T-helper 22 cell (primary cell): ENCODE measurements at regions not wholly inside any gene's neighbourhood (a gene's known extent, or its start where the extent isn't known, plus 50 kb on each side); places are given as distances from the start of the nearest gene placed in this dataset.

ENCODE experiments used
- DNase-seq: peaks from one replicate; pipeline ENCODE4 v3.0.0-alpha.2; 2020; ENCODE audit warnings: low read depth

DNA sequence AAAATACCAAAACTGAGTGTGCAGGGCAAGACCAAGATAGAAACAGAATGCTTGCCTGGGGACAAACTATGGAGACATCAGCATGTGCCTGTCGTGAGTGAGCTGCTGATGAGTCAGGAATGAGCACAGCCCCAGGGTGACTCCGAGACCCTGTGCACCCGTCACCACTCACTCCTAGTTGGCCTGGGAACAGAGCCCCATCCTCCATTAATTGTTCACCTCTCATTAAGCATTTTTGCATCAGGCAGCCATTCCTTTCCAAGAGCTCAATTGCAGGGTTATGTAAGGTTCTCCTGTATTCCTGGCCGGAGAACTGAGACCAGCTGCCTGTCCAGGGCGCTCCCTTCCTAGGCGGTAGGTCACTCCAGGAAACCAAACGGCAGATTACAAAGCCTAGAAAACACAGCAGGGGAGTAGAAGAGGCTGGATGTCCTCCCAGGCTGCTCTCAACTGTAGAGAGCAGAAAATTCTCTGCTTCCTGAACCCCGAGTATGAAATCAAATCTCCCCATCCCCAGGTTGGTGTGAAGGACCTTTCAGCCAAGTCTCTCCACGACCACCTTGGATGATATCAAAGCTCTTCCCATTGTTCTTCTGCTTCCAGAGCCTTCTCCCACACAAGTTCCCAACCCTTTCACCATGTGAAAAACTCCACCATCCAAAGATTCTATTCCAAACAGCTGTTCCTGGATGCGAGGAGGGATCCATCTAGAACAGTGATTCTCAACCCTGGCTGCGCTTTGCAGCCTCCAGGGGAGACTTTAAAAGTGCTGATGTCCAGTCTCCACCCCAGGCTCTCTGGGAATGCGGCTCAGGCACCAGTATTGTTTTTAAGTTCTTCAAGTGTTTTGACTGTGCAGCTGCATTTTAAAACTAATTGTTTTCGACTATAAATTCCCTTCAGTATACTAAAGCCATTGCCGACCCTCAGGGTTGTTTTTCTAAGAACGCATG, 532.6 kb upstream of the JARID2 start:
- DNase-seq = no peak

DNA sequence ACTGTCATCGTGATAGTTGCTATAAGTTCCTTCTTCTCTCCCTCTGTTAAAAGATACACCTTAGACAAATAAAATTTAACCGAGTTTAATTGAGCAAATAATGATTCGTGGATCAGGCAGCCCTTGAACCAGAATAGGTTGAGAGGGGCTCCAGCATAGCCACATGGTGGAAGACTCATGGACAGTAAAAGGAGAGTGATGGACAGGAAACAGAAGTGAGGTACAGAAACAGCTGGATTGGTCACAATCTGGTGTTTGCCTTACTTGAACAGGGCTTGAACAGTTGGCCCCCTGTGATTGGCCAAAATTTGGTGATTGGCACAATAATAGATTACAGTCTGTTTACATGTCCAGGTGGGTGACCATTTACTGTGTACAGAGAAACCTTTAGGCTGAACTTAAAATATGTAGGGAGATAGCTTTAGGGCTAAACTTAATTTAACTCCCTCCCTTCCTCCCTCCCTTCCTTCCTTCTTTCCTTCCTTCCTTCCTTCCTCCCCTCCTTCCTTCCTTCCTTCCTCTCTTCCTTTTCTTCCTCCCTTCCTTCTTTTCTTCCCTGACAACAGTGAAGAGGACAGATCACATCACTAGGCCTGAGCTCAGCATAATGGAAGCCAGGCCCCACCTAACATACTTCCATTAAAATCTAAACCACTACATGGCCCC, 531.8 kb upstream of the JARID2 start:
- DNase-seq = no peak

DNA sequence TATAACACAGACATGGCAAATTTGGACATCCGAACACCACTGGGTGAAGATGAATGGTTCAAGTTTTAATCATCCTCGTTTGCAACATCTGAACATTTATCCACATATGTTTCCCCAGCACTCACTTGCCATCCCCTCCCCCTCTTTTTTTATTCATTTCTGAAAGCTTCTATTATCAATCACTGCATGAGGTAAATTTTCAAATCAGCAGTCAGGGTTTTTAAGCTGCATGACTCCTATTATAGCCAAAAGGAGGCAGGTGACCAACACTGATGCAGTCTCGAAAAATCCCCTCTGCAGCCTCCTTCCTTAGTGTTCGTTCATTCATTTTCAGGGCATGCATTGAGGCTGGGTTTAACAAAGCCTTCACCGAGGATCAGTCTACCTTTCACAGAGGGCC, 530.8 kb upstream of the JARID2 start:
- no peak for DNase-seq

DNA sequence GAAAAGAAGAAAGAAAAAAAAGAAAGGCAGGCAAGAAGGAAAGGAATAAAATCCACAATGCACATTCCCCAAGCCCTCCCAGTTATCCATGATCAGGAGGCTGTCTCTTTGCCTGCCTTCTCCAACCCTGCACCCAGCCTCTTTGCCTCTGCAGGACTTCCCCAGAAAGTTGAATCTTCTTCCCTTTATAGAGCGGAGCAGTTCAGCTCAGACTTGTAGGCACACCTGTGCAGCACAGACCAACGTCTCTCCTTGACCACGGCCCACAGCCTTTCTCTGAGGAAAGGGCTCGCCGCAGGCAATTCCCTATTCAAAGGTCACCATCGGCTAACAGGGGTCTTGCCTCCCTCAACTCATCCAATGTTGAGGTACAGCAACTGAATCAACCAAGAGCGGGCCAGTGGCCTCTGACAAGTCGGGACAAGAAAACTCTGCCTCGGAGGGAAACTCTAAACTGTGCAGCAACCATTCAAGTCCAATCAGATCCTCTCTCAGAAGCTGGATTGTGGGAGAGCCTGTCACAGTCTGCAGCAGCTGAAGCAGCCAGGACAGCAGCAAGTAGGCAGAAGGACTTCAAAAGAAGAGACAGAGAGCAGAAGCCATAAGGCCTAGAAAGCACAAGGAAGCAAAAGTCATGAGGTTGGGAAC, 529.2 kb upstream of the JARID2 start:
- DNase-seq = no peak

DNA sequence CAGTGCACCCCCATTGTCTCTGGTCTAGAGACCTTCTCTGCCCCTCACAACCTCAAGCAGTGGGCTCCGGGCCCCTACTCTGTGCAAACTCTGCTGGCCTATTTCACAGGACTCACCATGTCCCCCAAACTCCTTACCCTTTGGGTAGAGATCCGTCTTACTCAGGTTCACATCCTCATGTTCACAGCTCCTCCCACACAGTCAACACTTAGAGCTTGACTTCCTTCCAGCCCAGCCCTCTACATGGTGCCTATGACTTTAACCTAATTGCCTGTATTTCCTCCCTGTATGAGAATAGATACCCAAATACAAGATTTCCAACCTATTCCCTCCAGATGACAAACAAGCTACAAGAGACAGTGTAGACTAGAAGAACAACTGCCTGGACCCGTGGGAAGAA, 528.6 kb upstream of the JARID2 start:
- DNase-seq = no peak

DNA sequence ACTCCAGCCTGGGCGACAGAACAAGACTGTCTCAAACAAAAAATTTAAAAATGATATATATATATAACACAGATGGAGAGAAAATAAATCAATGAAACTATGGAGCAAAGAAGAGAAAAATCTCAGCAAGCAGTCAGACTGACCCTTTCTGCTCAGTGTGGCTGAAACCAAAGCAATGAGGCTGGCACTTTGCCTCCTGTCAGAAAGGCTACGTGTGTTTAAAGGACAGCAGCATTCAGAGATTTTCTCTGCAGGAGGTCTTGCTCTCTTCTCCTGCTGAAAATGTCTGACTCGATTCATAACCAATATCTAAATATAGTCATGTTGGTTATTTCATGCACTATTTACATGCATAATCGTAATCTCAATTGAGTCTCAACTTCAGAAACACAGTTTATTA, 527.0 kb upstream of the JARID2 start:
- DNase-seq = no peak

DNA sequence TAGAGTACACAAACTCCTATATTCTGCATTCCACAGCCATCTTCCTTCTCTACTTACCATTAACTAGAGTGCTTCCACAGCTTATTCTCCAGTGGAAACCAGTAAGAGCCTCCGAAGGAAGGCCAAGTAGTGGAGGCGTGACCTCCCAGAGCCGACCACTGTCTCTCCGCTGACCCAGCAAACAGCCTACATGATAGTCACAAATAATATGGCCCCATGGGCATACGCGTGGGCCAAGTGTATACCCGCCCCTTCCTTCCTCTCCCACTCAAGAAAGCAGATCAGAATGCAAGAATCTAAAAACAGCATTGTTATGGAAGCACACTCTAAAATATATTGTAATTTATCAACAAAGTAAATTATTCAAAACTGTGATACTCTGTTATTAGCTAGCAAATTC, 526.6 kb upstream of the JARID2 start:
- DNase-seq = no peak

DNA sequence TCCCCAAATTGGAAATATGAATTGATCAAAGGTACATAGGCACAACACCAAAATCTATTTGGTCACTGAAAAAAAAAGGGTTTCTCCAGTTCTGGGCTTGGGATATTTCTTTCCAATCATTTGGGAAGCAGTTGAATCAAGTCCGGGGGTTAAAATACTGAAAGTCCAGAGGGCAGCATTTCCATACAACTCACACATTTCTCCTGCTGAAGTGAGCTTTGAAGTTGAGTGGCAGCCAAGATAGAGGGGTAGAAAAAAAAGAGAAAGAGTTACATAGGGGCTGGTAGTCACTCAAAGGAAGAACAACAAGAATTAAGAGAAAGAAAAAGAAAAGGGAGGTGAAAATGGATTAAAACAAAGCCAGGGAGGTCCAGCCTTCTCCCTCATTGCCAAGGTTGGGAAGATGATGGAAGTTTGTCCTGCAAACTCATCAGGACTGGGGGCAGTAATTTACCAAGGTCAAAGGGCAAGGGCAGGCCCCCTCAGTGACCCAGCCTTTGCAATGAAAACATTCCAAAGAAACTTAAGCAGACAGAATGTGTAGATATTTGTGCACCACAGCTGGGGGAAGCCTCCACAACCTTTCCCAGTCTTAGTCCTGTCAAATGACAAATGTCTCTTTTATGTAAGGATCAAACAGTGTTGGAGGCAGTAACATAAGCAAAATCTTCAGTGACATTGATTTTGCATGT, 525.3 kb upstream of the JARID2 start:
- no peak for DNase-seq

DNA sequence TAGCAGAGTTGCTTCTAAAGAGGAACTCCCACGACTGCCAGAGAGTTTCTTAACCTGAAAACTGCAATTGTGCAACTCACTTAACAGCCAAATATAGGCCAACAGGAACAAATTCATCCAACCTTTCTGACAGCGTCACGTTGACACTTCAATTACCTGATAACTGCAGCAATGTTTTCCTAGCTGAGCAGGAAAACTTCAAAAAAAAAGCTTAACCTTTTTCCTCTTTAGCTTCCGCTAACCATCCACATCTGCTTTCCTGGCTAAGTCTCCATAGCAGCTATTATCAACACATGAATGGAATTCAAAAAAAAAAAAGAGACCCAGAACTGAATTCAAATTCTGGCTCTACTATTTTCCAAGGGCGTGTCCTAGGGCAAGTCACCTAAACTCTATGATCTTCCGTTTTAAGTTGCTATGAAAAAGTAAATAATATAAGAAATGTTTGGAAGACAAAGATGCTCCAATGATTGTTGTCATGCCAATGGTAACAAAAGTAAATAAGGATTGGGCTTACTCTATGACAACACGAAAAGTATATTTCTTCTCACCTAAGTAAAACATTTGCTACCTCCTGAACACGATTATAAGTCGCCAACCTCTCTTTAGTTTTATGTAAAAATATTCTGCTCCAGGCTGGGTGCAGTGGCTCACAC, 524.6 kb upstream of the JARID2 start:
- DNase-seq = no peak

DNA sequence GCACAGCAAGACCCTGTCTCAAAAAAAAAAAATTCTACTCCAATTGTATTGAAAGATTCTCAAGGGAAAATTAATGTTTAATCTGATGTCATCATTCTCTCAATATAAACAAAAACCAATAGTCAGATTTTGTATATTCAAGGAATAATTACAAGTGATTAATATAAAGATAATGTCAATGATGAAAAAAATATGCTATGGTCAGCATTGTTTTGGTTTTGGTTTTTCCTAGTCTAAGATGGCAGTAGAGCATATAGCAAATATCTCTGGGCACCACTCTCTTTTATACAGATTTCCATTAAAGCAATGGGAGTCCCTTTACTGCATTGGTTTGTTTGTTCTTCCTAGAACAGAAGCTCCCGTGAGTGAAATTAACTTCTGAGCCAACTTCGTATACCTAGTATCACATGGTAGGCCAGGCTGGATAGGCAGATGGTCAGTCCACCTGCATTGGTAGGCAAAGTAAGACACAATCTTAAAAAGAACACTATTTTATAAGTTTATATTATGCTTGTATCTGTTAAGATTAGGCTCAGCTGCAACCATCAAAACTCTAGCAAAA, 523.8 kb upstream of the JARID2 start:
- DNase-seq = no peak

DNA sequence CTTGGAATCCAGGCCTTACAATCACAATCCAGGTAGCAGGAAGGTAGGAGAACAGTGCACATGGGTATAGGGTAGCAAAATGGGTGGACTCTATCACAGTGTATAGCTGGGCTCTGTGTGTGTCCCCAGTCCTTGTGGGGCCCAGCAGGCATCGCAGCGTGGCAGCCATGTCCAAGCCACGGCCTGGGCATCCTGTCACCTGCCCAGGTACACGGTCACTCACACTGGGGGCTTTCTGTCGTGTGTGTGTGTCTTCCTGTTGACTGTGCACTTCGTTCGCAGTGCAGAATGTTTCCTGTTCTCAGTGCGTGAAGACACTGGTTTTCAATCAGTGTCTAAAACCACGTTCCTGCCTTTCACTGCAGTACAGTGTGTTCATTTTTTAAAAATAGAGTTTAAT, 523.2 kb upstream of the JARID2 start:
- DNase-seq = no peak

DNA sequence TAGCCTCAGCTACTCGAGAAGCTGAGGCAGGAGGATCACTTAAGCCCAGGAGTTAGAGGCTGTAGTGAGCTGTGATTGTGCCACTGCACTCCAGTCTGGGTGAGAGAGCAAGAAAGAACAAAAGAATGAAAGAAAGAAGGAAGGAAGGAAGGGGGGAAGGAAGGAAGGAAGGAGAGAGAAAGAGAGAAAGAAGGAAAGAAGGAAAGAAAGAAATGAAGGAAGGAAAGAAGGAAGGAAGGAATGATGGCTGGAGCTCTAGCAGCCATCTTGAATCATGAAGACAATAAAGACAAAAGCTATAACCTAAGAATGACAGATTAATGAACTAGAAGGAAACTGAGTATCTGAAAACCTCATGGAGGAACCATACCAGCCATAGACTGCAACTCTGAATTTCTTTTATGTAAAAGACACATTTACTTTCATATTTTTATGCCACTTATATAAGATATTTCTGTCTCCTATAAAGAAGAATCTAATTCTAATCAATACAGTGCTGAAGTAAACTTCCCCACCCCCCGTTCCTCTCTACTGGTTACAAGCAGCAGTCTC, 522.3 kb upstream of the JARID2 start:
- no peak for DNase-seq

DNA sequence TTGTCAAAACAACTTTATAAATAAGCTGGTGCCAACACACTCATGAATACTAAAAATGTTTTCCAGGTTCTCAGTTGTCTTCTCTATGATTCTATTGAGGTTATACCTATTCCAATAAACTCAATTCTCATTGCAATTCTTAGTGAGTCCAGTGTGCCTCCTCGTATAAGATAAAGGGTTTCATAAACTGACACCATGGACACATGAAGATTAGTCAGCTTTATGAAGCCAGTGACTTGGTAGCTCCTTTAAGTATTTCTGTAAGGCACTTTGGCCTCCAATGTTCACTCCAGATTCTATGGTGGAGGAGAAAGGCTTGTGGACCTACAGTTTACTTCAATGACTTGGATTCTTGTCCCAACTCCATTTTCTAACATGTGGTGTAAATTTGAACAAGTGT, 521.3 kb upstream of the JARID2 start:
- no peak for DNase-seq

DNA sequence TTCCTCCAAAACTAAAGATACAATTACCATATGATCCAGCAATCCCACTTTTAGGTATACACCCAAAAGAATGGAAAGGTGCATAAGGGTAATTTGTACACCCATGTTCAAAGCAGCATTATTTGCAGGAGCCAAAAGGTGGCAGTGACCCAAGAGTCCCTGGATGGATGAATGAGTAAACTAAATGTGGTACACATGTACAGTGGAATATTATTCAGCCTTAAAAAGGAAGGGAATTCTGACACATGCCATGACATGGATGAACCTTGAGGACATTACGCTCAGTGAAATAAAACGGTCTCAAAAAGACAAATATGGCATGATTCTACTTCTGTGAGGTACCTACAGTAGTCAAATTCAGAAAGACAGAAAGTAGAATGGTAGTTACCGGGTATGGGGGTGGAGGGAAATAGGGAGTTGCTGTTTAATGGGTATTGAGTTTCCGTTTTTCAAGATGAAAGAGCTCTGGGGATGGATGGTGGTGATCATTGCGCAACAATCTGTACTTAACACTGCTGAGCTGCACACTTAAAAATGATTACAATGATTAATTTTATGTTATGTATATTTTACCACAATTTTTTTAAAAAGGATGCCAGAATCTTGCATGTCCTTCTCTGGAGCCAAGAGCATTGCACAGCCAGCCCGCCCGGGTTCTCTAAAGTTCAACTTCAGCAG, 518.9 kb upstream of the JARID2 start:
- no peak for DNase-seq

DNA sequence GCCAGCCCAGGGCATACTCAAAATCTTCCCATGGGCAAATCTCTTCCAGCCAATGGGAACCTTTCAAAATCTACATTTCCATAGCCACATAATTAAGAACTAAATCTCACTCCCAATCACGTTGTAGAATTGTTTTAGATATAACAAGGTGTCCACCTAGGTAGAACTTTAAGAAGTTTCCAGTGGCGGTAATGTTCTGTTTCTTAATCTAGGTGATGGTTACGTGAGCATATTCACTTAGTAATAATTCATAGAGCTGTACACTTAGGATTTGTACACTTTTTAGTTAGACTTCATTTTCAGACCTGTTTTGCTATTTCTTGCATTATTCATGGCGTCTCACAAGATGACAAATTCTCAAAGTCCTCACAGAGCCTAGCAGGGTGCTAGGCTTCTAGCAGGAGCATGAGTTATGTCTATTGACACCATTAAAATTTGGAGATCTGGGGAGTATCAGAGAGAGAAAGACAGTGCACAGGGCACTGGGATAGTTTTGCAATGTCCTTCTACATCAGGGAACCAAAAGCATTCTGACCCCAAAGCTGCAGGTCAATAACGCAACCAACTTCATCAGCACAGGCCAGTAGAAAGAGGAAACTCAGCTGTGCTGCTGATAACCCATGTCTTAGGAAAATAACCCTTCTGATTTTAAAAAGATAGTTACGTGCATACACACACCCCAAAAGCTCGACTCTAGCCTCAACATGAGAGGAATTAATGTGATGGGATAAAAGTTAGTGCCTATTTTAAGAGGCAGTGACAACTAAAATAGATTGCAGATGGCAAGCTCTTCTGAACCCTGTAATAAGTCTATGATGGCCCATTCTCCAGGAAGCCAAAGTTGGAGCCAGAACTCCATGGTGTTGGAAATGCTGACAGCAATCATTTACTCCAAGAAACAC, 518.1 kb upstream of the JARID2 start:
- no peak for DNase-seq

DNA sequence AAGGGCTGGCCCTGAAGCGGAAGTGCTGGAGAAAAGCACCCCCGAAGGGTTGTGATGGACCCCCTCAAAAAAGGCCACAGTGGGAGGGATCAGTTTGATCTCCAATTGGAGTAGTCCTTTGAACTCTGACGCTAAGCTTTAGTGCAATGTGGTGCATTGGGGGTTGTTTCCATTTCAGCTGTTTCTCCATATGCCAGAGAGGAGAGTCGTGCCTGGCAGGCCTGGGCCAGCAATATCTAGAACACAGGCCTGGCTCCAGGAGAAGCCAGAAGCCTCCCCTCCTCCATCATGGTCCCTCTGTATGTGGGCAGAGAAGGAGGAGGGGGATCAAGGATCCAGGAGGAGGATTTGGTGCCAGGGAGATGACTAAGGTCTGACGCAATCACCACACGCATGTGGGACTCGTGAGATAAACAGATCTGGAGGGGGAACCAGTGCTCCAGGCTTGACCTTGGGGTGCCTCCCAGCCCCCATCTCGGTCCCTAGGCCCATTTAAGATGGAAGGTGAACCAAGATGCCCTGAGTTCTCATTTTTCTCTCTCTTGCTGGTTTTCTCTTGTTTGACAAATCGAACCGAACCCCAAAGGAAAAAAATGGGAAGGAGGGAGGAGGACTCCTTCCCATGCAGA, 517.4 kb upstream of the JARID2 start:
- DNase-seq = no peak

DNA sequence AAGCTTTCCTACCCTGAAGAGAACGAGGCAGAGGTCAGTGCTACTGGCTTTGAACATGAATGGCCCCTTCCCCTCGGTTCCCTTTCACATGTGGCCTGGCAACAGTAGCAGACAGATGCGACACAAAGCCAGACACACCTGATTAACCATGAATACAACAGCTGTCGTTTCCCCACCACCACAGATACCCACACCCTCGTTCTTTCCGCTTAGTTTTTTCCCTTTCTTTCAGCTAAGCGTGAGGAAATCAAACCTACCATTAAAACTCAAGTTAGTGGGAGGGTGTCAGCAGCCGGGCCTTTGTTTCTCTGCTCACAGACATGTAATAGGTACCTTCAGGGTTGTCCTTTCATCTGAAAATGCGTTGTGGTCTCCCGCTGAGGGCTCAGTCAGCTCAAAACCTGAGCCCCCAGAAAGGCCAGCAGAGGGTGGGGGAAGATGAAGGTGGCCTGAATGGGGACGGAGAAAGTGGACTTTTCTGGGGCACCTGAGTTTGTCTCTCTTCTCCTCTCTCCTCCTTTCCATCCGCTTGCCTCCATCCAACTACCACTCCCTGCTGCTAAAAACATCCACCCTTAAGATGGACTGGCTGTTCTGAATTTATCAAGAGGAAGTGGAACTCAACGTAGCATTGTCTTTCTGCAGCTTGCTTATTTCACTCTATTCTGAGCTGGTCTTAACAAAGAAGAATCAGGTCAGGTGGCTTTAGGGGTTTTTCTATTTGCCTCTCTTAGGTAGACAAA, 516.6 kb upstream of the JARID2 start:
- DNase-seq = no peak

DNA sequence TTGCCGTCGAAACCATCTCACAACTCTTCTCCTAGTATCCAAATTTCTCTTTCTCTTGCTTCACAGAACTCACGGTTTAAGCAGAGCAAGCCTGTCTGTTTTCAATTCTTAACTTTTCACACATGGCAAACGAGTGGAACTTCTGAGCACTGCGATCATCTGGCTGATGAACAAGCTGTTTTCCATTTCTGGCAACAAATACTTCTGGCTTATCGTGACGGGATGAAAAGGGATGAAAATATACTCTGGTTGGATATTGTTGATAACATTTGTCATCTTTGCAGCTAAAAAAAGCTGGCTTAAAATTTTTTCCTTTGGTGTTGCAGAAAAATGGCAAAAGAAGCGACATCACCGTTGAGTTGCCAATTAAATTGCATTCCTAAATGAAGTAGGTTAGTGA, 515.2 kb upstream of the JARID2 start:
- no peak for DNase-seq
